GM21526 (cell line): ENCODE measurements at regions not wholly inside any gene's neighbourhood (a gene's known extent, or its start where the extent isn't known, plus 50 kb on each side); places are given as distances from the start of the nearest gene placed in this dataset.

ENCODE experiments used
- ATAC-seq: cut with Tn5 transposase; IDR thresholded peaks from one replicate; pipeline ENCODE4 v1.9.1; 2021; ENCODE audit warnings: moderate library complexity; ENCODE audit not compliant: unreplicated experiment, low FRiP score

- no peak for ATAC-seq
These were observed 71.5 kb upstream of the DSG1 start for GRCh38 chr18:31246460-31246859.

DNA sequence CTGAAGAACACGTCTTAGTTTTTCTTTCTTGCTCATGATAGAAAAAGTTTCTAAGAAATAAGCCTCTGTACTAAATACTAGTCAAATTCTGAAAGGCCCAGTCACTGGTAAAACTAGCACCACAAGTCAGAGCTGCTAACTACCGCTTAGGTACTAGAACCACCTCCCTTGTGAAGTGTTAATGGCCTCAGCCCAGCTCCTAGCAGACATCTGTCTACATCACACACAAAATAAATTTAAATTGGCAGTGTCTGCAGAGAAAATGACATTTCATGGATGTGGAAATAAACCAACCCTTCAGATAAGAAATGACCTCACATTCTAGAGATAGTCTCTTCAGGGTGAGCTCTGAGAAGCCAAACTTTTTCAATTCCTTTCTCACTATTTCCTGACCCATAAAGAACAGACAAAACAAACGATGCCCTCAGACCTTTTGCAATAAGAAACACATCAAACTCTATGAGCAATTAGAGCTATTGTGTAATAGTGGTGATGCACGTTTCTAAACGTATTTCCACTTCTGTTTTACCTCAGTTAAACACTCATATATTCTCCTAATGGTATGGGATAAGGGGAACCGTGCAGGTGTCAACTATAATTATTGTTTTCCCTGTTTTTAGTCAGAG is 70.3 kb upstream of the DSG1 start:
- no peak for ATAC-seq

DNA sequence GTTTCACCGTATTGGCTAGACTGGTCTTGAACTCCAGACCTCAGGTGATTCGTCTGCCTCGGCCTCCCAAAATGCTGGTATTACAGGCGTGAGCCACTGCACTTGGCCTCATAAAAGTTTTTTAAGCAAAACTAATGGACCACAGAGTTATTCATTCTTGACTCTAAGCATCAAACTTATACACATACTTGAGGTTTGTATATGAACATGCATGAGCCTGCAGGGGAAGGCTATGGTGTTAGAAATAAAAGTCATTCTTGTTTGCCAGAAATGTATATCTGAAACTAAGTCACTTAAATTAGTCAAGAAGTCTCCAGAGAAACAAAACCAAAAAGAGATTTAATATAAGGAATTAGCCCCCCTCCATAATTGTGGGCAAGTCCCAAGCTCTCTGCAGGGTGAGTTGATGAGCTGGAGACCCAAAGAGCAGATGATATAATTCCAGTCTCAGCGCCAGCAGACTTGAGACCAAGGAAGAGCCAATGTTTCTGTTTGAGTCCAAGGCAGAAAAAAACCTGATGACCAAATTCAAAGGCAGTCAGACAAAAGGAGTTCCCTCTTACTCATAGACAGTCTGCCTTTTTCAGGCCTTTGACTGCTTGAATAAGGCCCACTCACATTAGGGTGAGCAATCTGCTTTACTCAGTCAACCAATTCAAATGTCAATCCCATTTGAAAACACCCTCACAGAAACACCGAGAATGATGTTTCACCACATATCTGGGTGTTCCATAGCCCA is 69.0 kb upstream of the DSG1 start:
- no peak for ATAC-seq

DNA sequence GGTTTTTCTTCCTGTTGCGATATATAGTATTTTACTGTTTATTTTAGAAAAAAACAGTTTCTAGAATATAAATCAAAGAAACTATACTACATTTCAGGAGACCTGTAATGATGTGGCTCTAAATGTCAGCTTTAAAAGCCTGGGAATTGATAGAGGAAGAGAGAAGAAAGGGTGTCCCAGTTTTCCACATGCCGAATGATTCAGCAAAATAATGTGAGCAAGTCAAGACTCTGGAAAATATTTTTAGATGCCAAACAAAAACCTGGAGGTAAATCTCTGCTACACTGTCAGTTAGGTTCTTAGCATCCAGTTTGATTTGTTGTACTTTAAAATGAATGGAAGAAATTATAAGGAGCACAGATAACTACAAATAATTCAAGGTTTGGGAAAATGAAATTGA is 67.1 kb upstream of the DSG1 start:
- ATAC-seq = no peak

GRCh38 chr18:31252522-31252921 is 65.4 kb upstream of the DSG1 start:
- ATAC-seq = no peak

DNA sequence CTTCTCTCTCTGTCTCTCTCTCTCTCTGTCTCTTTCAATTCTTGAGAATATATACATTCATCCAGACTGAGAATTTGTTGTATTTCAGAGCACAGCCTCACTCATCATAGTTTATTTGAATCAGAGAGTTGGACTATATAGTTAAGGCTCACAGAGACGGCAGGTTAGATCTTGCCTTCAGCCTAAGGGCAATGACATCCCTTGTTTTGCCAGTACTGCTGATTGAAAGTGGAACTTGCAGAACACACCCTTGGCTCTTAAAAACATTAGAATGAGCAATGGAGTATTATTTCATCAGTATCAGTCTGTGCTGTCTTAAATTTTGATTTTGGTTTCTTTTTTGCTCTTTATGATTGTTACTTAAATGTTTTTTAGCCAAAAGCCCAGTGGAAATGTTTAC is 62.0 kb upstream of the DSG1 start:
- no peak for ATAC-seq

DNA sequence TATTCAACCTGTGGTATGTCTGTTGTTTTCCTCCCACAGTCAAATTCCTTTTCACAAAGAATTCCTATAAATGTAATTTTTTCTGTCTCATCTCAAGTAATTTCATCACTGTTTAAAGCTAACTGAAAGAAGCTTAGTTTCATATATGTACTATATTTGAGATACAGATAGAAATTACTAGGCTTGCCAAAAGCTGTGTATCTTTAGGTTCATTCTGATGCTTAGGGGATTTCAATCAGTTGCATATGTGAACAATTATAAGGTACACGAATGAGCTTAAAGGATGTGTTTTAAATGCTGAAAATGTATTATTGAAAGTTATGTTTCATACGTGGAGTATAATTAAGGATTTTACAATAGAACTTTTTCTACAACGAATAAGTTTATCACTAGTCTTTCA is 59.2 kb upstream of the DSG1 start:
- no peak for ATAC-seq

- no peak for ATAC-seq
These were observed 56.0 kb upstream of the DSG1 start for GRCh38 chr18:31261792-31262582.

DNA sequence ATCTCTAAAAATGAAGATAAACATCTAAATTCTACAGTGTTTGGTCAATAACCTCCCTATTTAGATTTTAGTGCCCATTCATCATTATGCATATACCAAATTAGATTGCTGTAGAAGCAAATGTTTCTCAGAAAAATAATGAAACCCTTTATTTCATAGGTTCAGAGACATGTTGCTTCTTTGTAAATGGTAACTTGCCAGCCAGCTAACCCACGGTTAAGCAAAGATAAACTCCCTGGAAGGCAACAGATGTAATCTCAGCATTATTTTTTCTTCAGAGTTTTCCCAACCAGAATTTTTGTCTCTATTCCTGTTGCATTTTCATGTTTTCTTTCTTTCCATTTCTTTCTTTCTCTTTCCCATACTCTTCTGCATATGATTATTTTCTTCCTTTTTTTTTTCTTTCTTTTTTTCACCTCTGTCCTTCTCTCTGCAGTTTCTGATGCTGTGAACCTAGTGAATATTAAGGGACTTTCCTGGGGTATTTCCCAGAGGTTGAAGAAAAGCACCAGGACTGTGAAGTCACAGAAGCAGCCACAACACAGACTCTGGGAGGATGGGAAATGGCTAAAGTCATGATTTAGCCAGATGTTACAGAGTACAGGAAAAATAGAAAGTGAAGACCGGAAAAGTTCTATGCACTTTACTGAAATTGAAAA is 50.0 kb upstream of the DSG1 start:
- ATAC-seq = peak; percentile 73
